ENCODE measurements at regions not wholly inside any gene's neighbourhood (a gene's known extent, or its start where the extent isn't known, plus 50 kb on each side); places are given as distances from the start of the nearest gene placed in this dataset.

DNA sequence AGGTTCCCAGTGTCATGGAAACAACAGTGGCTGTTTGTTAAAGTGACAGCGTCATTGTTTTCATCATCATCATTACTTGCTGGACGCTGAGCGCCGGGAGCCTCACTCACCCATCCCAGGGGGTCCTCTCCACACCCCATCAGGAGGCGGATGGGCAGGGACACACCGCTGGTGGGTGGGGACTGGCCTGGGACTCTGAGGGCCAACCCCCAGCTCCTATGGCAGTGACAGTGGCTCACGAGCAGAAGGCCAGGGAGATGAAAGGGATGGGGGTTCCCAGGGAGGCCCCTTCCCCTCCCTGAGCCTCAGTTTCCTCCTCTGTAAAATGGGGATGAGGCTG, 76.6 kb upstream of the PRR5 start:
- TF ChIP-seq, protein P1, sequence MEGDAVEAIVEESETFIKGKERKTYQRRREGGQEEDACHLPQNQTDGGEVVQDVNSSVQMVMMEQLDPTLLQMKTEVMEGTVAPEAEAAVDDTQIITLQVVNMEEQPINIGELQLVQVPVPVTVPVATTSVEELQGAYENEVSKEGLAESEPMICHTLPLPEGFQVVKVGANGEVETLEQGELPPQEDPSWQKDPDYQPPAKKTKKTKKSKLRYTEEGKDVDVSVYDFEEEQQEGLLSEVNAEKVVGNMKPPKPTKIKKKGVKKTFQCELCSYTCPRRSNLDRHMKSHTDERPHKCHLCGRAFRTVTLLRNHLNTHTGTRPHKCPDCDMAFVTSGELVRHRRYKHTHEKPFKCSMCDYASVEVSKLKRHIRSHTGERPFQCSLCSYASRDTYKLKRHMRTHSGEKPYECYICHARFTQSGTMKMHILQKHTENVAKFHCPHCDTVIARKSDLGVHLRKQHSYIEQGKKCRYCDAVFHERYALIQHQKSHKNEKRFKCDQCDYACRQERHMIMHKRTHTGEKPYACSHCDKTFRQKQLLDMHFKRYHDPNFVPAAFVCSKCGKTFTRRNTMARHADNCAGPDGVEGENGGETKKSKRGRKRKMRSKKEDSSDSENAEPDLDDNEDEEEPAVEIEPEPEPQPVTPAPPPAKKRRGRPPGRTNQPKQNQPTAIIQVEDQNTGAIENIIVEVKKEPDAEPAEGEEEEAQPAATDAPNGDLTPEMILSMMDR (IDR thresholded peaks at IDR 0.05) = no peak
- no peak for TF ChIP-seq JUN (IDR thresholded peaks at IDR 0.05)
- TF ChIP-seq SREBF2 (IDR thresholded peaks at IDR 0.05) = no peak
- TF ChIP-seq, protein P2, sequence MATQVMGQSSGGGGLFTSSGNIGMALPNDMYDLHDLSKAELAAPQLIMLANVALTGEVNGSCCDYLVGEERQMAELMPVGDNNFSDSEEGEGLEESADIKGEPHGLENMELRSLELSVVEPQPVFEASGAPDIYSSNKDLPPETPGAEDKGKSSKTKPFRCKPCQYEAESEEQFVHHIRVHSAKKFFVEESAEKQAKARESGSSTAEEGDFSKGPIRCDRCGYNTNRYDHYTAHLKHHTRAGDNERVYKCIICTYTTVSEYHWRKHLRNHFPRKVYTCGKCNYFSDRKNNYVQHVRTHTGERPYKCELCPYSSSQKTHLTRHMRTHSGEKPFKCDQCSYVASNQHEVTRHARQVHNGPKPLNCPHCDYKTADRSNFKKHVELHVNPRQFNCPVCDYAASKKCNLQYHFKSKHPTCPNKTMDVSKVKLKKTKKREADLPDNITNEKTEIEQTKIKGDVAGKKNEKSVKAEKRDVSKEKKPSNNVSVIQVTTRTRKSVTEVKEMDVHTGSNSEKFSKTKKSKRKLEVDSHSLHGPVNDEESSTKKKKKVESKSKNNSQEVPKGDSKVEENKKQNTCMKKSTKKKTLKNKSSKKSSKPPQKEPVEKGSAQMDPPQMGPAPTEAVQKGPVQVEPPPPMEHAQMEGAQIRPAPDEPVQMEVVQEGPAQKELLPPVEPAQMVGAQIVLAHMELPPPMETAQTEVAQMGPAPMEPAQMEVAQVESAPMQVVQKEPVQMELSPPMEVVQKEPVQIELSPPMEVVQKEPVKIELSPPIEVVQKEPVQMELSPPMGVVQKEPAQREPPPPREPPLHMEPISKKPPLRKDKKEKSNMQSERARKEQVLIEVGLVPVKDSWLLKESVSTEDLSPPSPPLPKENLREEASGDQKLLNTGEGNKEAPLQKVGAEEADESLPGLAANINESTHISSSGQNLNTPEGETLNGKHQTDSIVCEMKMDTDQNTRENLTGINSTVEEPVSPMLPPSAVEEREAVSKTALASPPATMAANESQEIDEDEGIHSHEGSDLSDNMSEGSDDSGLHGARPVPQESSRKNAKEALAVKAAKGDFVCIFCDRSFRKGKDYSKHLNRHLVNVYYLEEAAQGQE (IDR thresholded peaks at IDR 0.05) = no peak
- TF ChIP-seq, protein P3, sequence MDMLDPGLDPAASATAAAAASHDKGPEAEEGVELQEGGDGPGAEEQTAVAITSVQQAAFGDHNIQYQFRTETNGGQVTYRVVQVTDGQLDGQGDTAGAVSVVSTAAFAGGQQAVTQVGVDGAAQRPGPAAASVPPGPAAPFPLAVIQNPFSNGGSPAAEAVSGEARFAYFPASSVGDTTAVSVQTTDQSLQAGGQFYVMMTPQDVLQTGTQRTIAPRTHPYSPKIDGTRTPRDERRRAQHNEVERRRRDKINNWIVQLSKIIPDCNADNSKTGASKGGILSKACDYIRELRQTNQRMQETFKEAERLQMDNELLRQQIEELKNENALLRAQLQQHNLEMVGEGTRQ (IDR thresholded peaks at IDR 0.05) = no peak
- TF ChIP-seq, protein P4, sequence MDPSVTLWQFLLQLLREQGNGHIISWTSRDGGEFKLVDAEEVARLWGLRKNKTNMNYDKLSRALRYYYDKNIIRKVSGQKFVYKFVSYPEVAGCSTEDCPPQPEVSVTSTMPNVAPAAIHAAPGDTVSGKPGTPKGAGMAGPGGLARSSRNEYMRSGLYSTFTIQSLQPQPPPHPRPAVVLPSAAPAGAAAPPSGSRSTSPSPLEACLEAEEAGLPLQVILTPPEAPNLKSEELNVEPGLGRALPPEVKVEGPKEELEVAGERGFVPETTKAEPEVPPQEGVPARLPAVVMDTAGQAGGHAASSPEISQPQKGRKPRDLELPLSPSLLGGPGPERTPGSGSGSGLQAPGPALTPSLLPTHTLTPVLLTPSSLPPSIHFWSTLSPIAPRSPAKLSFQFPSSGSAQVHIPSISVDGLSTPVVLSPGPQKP (IDR thresholded peaks at IDR 0.05; ENCODE audit: low read depth, low read length) = no peak
